ACHN (cell line): ENCODE measurements at regions not wholly inside any gene's neighbourhood (a gene's known extent, or its start where the extent isn't known, plus 50 kb on each side); places are given as distances from the start of the nearest gene placed in this dataset.

Experiments
- DNase-seq: peaks from one replicate; pipeline ENCODE4 v3.0.0-alpha.2; 2015
- in situ Hi-C: cut with HindIII; loops from 2 replicates; pipeline ENCODE4 v1.10.0; 2017; ENCODE audit warnings: low sequenced_read_pairs, low pct_ligation_motif_present, low pct_unique_long_range_greater_than_20kb

- in situ Hi-C loops, result no loop called here
- DNase-seq, result no peak
Measured at GRCh38 chr14:34070917-34071407, 120.1 kb upstream of the EGLN3 start.

- in situ Hi-C loops, result no loop called here
- DNase-seq, result no peak
Measured at GRCh38 chr14:34069854-34070582, 119.1 kb upstream of the EGLN3 start.

- in situ Hi-C loops, result no loop called here
- no peak for DNase-seq
Measured at GRCh38 chr14:34067587-34067986, 116.7 kb upstream of the EGLN3 start.

DNA sequence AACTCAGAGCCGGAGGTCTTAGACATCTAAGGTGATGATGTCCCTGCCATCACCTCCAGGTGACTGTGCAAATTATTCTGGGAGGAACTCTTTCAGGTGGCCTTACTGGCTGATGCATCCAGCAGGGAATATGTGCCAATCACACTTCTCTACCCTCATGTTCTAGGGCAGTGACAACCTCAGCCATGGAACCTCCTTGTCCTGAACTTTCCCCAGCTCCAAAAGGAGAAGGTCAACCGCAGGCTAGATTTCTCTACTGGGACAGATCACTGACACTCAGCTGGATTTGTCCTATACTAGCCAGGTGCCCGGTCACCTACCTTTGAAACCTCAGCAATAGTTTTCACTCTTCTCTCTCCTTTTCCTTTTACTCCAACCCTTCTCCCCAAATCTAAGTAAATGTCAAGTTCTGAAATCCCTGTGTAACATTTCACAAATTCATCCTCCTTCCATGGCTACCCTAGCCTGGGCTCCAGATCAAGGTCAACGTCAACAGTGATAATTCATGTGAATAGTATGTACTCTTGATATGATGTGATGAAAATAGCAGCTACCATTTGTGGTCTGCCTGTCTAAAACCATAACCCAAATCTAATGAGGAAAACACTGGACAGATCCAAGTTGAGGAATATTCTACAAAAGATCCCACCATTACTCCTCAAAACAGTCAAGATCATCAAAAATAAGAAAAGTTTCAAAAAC, 115.0 kb upstream of the EGLN3 start:
- no peak for DNase-seq
- in situ Hi-C loops, result no loop called here

DNA sequence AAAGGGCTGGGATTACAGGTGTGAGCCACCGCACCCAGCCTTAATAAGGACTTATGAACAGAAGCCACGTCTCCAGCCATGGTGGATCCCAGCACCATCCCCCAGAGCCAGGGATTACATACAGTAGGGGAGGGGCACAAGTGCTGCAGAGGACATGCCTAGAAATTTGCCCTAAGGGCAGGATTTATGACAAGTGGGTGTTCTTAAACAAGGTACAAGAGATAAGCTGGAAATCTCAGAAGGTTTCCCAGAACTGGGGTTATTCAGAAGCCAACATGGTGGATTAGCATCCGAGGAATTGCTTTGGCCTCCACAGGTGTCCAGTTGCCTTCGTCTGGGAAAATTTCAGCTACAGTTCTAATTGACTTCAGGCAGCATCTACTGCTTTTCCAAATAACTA, 114.4 kb upstream of the EGLN3 start:
- in situ Hi-C loops, result no loop called here
- no peak for DNase-seq

DNA sequence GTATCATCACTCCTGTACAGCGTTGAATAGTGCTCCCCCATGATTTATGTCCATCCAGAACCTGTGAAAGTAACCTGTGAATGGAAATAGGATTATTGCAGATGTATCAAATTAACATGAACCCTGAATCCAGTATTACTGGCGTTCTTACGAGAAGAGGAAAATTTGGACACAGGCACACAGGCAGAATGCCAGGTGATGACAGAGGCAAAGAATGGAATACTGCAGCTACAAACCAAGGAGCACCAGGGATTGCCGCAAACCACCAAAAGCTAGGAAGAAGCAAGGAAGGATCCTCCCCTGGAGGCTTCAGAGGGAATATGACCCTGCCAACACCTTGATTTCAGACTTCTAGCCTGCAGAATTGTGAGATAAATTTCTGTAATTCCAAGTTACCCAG, 113.5 kb upstream of the EGLN3 start:
- DNase-seq, result no peak
- in situ Hi-C loops, result no loop called here

DNA sequence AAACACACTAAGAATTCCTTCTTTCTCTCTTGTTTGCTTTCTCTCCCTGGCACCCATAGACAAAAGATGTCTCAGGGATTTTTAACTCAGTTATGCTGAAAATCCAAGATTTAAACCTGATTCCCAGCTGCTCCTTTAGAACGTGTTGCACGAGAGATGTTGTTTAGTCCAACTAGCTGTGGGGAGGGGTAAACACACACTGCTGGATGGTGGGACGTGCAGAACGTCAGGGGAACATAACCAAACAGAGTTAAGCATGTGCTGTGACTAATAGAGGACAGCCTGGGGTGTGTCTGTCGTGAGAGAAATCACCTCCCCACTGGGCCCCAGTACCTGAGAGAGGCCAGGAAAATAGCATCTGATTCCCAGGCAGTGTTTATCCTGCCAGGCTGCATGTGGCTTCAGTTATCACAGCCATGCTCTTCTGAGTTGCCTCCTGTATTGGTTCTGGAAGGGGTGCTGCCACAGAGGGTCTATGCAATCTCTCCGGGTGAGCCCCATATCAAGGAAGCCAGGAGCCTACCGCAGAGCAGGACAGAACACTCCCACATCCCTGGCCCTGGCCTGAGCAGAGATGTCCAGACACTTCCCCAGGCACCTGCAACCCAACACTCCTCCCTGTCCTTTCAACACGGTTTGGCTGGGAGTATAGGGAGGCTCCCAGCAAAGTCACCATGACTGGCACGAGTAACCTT, 112.7 kb upstream of the EGLN3 start:
- in situ Hi-C loops, result no loop called here
- DNase-seq, result no peak

GRCh38 chr14:34063042-34063441, 112.2 kb upstream of the EGLN3 start:
- in situ Hi-C loops, result no loop called here
- DNase-seq, result no peak

DNA sequence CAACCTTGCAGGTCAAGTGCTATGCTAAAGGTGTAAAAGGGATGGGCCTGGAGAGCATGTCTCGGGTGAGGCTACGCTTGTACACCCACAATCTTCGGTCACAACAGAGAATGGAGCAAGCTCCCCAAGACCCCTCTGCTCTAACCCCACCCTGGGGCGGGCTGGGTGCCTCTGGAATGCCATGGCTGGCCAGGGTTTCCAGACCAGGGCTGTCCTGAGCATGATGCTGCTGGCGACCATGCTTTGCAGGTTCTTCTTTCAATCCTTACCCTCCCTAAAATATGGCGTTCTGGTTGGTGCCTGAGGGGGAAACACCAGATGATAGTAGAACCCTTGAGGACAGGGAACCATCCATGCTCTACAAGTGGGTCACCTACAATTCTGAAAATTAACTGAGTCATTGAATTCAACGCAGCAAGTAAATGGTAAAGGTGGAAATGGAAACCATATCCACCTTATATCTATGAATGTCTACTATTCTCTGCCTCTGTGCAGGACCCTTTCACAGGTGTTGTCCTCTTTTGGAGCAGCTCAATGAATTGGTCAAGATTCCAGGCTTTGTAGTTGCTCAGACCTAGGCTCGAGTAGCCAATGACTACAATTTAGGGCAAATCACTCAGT, 111.6 kb upstream of the EGLN3 start:
- DNase-seq, result no peak
- in situ Hi-C loops, result no loop called here

DNA sequence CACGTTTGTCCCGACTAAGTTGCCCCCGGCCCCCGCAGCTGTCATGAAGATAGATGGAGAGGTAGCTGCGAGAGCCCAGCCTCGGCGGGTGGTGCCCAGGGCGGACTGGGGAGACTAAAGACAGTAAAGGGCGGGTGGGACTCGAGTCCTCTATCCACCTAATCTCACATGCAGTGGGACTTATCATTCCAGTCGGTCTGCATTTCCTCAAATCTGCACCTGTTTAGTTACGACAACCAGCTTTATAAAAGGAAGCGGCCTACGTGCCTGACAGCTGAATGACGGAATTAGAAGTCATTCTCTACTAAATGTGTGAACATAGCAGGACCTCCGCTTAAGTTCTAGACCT, 109.8 kb upstream of the EGLN3 start:
- DNase-seq, result no peak
- in situ Hi-C loops, result no loop called here

DNA sequence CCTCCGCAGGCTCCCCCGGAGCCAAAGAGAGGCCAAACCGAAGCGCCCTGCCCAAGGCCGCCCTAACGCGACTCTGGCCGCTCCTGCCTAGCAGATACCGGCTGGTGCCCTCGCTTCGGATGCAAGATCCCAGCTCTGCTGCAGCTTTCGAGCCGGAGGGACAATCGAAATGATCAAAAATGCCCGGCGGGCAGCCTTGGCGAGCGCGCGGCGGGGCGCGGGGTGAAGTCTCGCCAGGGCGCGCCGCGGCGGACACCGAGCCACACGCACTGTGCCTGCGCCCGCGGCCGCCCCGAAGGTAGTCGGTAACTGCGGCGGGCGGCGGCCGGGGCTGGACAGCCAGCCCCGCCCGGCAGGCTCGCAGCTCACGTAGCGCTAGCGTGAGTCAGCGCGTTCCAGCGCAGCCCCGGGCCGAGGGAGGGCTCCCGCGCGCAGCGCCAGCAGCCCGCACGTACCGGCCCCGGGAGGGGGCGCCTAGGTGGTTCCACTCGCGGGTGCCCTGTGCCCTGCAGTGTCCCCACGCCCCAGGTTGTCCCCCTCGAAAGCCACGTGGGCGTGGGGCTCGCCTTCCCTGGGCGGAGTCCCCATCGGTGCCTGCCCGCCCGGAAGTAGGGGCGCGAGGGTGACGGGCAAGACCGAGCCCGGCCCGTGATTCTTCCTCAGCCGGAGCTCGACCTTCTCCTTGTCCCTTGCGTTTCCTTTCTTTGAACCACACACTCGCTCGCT, 109.2 kb upstream of the EGLN3 start:
- in situ Hi-C loops, result no loop called here
- peak; percentile 74 for DNase-seq

GRCh38 chr14:34059037-34059924, 108.4 kb upstream of the EGLN3 start:
- in situ Hi-C loops, result no loop called here
- DNase-seq, result no peak

GRCh38 chr14:34058510-34058909, 107.6 kb upstream of the EGLN3 start:
- in situ Hi-C loops, result no loop called here
- DNase-seq, result no peak

DNA sequence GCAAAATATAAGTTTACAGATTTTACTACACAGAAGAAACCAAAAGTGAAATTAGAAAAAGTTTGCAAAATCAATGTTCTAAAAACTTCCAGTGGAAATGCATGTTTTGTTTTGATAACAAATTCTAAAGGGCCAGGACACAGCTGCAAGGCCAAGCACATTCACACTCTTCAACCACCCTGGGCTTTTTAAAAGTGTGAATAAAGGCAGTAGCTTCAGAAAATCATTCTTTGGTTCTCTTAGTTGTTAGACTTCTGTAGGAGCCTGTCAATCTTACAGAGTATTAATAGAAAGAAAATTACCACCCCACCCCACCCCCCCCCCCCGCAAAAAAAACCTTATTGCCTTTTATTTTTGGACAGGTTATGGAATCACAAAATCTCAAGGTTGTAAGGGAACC, 105.2 kb upstream of the EGLN3 start:
- in situ Hi-C loops, result no loop called here
- DNase-seq, result no peak

DNA sequence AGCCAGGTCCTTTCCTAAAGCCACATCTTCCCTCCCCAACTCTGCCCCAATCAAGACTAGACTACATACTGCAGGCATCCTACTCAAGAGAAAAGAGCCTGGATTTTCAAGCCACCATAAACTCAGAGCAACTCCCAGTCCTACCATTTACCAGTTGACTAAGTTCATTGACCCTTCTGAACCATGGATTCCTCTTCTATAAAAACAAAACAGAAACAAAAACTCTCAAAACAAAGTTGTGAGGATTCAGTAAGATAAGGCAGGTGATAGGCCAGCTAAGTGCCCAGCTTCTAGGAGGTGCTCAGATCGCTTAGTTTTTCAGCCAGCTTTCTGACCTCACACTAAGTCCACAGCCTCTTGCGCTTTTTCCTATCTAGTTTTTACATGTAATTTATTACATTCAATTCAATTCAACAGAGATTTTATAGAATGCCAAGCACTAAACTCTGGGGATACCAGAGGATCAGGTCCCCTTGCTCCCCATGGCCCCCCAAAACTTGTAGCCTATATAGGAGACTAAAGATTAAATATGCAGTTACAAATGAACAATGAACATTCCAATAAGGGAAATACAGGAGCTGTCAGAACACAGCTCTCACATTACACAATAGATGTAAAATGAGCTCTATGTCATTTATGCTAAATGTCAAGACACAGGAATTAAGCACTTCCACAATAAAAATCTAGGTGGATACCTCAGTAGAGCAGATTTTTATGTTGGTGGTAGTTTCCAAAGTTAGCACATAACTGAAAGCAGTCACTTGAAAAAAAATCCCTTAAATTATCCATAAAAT, 104.5 kb upstream of the EGLN3 start:
- DNase-seq, result no peak
- in situ Hi-C loops, result no loop called here

GRCh38 chr14:34053666-34054065, 102.8 kb upstream of the EGLN3 start:
- in situ Hi-C loops, result no loop called here
- no peak for DNase-seq

DNA sequence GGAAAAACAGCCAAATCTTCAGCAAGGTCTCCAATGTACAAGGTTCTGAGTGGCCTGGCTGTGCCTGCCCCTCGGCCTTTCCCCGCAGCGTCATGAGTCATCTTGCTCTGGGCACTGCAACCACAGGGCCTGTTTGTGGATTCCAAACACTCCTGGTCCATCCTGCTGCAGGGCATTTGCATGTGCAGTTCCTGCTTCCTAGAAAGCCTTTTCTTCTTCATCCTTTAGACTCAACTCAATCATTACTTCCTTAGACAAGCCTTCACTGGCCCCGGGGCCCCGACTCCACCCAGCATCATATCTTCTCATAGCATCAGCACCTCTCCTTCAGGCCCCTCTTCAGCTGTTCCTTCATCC, 101.8 kb upstream of the EGLN3 start:
- DNase-seq, result peak; percentile 71
- in situ Hi-C loops, result no loop called here
